ENCODE measurements at regions not wholly inside any gene's neighbourhood (a gene's known extent, or its start where the extent isn't known, plus 50 kb on each side); places are given as distances from the start of the nearest gene placed in this dataset.
"Not testable (repeated sequence)": the region's sequence is repeated elsewhere in the genome, so short reads cannot be mapped to it uniquely, and the experiment has no call there.

DNA sequence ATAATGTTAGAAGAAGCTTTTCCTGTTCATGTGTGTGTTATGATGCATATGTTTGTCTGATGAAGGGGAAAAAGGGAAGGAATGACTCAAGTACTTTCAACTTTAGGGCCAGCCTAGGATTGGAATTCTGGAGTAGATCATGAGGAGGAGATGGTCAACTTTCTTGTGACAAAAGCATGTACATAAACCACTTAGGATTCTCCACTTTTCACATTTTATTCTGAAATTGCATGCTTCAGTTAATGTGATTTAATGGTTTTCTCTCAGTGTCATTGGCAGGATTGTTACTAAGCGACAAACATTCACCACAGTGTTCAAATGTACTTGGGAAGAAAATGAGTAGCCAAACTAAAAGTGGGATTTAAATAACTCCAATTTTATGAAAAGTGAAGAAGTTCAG, 80.1 kb downstream of the UTRN start:
- Histone ChIP-seq H3K9me3 (replicated peaks) (no peaks in the 10 kb centered on the region), H3K4me3 (no peak overlapping the region), H3K27me3 (replicated peaks) (no peaks in the 10 kb centered on the region), H3K36me3 (peaks cover 8% of the 10 kb centered on the region; the same call in 1 of the 2 replicates), H3K4me1 (replicated peaks) (0 out of 2 replicates have a peak, but pooled peaks cover 4% of the 10 kb centered on the region), H3K27ac (no peak overlapping the region)
- DNase-seq (ENCODE audit: low read depth in 1 of 2, low spot score in 2 of 2), result no peak

DNA sequence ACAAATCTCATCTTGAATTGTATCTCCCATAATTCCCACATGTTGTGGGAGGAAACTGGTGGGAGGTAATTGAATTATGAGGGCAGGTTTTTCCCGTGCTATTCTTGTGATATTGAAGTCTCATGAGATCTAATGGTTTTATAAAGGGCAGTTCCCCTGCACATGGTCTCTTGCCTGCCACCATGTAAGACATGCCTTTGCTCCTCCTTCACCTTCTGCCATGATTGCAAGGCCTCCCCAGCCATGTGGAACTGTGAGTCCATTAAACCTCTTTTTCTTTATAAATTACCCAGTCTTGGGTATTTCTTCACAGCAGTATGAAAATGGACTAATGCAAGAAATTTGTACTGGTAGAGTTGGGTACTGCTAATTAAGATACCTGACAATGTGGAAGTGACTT, 84.6 kb downstream of the UTRN start:
- H3K27me3 ChIP-seq (replicated peaks); H3K9me3 ChIP-seq (replicated peaks); H3K4me1 ChIP-seq (replicated peaks); H3K4me3 ChIP-seq; H3K27ac ChIP-seq; DNase-seq (ENCODE audit: low read depth in 1 of 2, low spot score in 2 of 2): not testable (repeated sequence)
- H3K36me3 ChIP-seq, result peaks cover 11% of the 10 kb centered on the region; the same call in 1 of the 2 replicates

DNA sequence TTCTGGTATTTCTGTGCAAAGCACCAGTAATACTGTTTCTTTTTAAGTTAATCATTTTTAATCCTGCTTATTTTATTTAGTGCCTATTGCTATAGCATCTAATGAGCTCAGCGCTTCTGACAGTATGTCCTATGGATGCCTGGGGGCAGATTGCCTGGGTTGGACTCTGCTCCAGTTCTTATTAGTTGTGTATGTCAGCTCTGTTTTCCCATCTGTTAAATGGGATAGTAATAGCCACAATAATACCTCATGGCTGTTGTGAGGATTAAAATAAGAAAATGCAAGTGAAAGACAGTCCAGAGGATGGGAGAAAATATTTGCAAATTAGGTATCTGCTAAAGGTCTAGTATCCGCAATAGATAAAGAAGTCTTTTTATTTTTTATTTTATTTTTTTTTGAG, 87.0 kb downstream of the UTRN start:
- H3K4me1 ChIP-seq (replicated peaks), result peaks cover 5% of the 10 kb centered on the region
- no peak overlapping the region for H3K27ac ChIP-seq
- H3K36me3 ChIP-seq, result peaks cover 11% of the 10 kb centered on the region; the same call in 1 of the 2 replicates
- no peaks in the 10 kb centered on the region for H3K9me3 ChIP-seq (replicated peaks)
- no peak for DNase-seq (ENCODE audit: low read depth in 1 of 2, low spot score in 2 of 2)
- H3K4me3 ChIP-seq, result no peak overlapping the region
- no peaks in the 10 kb centered on the region for H3K27me3 ChIP-seq (replicated peaks)

DNA sequence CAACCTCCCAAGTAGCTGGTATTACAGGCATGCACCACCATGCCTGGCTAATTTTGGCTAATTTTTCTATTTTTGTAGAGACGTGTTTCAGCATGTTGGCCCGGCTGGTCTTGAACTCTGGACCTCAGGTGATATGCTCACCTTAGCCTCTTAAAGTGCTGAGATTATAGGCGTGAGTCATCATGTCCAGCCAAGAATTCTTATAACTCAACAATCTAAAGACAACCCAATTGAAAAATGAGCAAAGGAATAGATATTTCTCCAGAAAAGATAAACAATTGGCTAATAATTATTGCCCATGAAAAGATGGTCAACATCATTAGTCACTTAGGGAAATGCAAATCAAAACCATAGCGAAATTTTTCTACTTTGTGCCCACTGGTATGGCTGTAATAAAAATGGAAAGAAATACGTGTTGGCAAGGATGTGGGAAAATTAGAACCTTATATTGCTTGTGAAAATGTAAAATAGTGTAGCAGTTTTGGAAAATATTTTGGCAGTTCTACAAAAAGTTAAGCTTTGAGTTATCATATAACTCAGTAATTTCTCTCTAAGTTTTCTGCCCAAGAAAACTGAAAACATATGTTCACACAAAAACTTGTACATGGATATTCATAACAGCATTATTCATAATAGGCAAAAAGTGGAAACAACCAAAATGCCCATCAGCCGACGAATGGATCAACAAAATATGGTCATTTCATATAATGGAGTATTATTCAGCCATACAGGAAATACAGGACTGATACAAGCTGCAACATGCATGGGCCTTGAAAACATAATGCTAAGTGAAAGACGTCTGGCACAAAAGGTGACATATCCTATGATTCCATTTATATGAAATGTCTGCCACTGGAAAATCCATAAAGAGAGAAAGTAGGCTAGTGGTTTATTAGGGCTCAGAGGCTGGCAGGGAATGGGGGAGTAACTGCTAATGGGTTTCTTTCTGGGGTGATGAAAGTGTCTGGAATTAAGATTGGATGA, 87.8 kb downstream of the UTRN start:
- H3K9me3 ChIP-seq (replicated peaks), result no peaks in the 10 kb centered on the region
- H3K27me3 ChIP-seq (replicated peaks), result no peaks in the 10 kb centered on the region
- no peak for DNase-seq (ENCODE audit: low read depth in 1 of 2, low spot score in 2 of 2)
- H3K27ac ChIP-seq, result no peak overlapping the region
- H3K36me3 ChIP-seq, result peaks cover 9% of the 10 kb centered on the region; the same call in 1 of the 2 replicates
- peaks cover 11% of the 10 kb centered on the region for H3K4me1 ChIP-seq (replicated peaks)
- no peak overlapping the region for H3K4me3 ChIP-seq

DNA sequence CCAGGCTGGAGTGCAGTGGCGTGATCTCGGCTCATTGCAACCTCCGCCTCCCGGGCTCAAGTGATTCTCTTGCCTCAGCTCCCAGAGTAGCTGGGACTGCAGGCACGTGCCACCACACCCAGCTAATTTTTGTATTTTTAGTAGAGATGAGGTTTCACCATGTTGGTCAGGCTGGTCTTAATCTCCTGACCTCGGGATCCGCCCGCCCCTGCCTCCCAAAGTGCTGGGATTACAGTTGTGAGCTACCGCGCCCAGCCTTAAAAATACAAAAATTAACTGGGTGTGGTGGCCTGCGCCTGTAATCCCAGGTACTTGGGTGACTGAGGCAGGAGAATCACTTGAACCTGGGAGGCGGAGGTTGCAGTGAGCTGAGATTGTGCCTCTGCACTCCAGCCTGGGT, 89.4 kb downstream of the UTRN start:
- H3K36me3 ChIP-seq; H3K27me3 ChIP-seq (replicated peaks); H3K4me3 ChIP-seq; H3K27ac ChIP-seq; H3K9me3 ChIP-seq (replicated peaks); DNase-seq (ENCODE audit: low read depth in 1 of 2, low spot score in 2 of 2): not testable (repeated sequence)
- H3K4me1 ChIP-seq (replicated peaks), result peaks cover 22% of the 10 kb centered on the region

DNA sequence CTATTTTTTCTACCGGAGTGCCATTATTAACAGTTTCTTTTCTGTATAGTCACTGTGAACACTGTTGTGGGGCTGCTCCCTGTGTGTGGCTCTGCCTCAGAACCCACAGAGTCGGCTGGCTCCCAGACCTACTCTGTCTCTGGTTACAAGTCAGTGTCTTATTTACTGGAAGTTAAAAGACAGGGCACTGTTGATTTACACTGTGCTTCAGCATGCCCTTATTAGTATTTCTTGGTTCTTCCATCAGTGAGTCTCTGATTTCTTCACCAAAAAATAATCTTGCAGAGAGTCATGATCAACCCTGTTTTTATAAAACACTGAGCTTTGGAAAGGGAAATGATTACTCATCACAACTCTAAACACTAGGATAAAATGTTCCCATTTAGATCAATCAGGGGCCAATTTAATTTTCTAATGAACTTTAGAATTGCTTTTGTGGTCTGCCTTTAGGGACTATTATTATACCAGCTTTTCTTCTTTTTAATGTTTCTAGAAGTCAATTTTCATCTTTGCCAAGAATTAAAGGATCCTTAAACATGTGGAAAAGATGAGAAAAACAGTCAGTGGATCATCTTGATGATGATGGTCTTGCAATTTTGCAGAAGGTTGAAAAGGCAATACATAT, 92.6 kb downstream of the UTRN start:
- DNase-seq (ENCODE audit: low read depth in 1 of 2, low spot score in 2 of 2), result no peak
- Histone ChIP-seq H3K27ac (no peak overlapping the region), H3K27me3 (replicated peaks) (no peaks in the 10 kb centered on the region), H3K36me3 (0 out of 2 replicates have a peak, but pooled peaks cover 3% of the 10 kb centered on the region), H3K9me3 (replicated peaks) (peaks cover 4% of the 10 kb centered on the region), H3K4me1 (replicated peaks) (peaks cover 20% of the 10 kb centered on the region), H3K4me3 (no peak overlapping the region)

DNA sequence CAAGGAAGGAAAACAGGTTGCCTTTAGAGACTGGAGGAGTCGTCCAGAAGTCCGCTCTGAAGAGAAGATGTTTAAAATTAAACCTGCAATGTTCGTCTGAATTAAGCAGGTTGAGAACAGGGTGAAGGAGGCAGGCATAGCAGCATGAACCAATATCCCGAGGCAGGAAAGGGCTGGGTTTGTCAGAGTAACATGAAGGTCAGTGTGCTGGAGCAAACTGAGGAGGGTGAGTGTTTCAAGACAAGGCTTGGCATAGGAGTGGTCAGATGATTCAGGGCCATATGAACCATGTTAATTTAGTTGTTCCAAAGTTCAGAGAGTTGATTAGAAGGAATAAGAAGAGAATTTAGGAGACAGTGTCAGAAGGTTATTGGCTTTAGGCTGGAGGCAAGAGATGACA, 93.3 kb downstream of the UTRN start:
- DNase-seq (ENCODE audit: low read depth in 1 of 2, low spot score in 2 of 2), result no peak

DNA sequence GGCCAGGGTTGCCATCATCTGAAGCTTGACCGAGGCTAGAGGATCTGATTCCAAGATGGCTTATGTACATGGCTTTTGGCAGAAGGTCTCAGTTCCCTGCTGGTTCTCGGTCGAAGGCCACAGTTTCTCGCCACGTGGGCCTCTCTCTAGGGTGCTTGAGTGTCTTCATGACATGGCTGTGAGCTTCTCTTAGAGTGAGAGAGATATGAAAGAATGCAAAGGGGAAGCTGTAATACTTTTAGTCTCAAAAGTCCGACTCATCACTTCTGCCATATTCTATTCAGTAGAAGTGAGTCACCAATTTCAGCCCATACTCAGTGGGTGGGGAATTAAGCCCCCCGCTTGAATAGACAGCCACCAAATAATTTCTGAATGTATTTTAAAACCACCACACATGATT, 94.2 kb downstream of the UTRN start:
- peak in 1 of 2 experiments; percentile 31 for DNase-seq (ENCODE audit: low read depth in 1 of 2, low spot score in 2 of 2)
- H3K4me1 ChIP-seq (replicated peaks), result peaks cover 20% of the 10 kb centered on the region
- no peak overlapping the region for H3K4me3 ChIP-seq
- no peak overlapping the region; the same call in 1 of the 2 replicates for H3K27ac ChIP-seq
- H3K27me3 ChIP-seq (replicated peaks), result no peaks in the 10 kb centered on the region
- H3K9me3 ChIP-seq (replicated peaks), result peaks cover 4% of the 10 kb centered on the region
- 0 out of 2 replicates have a peak, but pooled peaks cover 3% of the 10 kb centered on the region for H3K36me3 ChIP-seq

More for the DNA sequence above, 93.3 kb downstream of the UTRN start:
- H3K9me3 ChIP-seq (replicated peaks), result peaks cover 4% of the 10 kb centered on the region
- H3K4me1 ChIP-seq (replicated peaks), result peaks cover 20% of the 10 kb centered on the region
- H3K4me3 ChIP-seq, result no peak overlapping the region
- no peaks in the 10 kb centered on the region for H3K27me3 ChIP-seq (replicated peaks)
- no peak overlapping the region for H3K27ac ChIP-seq
- 0 out of 2 replicates have a peak, but pooled peaks cover 3% of the 10 kb centered on the region for H3K36me3 ChIP-seq

DNA sequence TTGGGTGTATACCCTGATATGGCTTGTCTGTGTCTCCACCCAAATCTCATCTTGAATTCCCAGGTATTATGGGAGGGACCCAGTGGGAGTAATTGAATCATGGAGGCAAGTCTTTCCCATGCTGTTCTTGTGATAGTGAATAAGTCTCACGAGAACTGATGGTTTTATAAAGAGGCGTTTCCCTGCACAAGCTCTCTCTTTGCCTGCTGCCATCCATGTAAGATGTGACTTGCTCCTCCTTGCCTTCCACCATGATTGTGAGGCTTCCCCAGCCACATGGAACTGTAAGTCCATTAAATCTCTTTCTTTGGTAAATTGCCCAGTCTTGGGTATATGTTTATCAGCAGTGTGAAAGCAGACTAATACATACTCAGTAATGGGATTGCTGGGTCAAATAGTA, 96.4 kb downstream of the UTRN start:
- H3K4me3 ChIP-seq; DNase-seq (ENCODE audit: low read depth in 1 of 2, low spot score in 2 of 2); H3K36me3 ChIP-seq; H3K27ac ChIP-seq; H3K27me3 ChIP-seq (replicated peaks); H3K9me3 ChIP-seq (replicated peaks): not testable (repeated sequence)
- H3K4me1 ChIP-seq (replicated peaks), result peaks cover 20% of the 10 kb centered on the region

DNA sequence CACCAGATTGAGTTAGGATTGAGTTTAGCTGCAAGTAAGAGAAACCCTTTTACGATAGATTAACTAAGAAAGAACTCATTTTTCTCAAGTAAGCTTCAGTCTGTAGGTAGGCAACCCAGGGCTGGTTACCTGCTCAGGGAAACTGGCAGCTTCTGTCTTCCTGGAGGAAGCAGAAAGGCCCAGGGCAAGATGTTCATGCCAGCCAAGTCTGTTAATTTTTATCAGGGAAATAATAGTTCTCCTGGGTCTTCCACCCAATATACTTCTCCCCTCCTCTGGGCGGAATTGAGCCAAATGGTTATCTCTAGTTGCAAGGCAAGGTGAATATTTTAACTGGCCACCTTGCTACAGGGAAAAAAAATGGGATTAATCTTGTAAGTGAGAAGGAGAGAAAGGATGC, 98.2 kb downstream of the UTRN start:
- no peak overlapping the region for H3K4me3 ChIP-seq
- no peak overlapping the region for H3K27ac ChIP-seq
- no peaks in the 10 kb centered on the region for H3K27me3 ChIP-seq (replicated peaks)
- H3K9me3 ChIP-seq (replicated peaks), result peaks cover 4% of the 10 kb centered on the region
- DNase-seq (ENCODE audit: low read depth in 1 of 2, low spot score in 2 of 2), result no peak
- peaks cover 13% of the 10 kb centered on the region for H3K4me1 ChIP-seq (replicated peaks)
- peaks cover 7% of the 10 kb centered on the region; the same call in 1 of the 2 replicates for H3K36me3 ChIP-seq

DNA sequence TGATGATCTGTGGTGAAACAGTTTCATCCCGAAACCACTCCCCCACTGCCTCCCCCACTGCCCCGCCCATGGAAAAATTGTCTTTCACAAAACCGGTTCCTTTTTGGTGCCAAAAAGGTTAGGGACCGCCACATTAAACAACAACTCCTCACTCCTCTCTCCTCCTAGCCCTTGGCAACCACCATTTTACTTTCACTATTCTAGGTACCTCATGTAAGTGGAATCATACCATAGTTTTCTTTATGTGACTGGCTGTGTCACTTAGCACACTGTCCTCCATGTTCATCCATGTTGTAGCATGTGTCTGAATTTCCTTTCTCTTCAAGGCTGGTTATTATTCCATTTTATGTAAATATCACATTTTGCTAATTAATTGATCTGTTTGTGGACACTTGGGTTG, 99.3 kb downstream of the UTRN start:
- no peak for DNase-seq (ENCODE audit: low read depth in 1 of 2, low spot score in 2 of 2)
- Histone ChIP-seq H3K4me1 (replicated peaks) (peaks cover 4% of the 10 kb centered on the region), H3K4me3 (no peak overlapping the region), H3K9me3 (replicated peaks) (peaks cover 4% of the 10 kb centered on the region), H3K27ac (no peak overlapping the region), H3K27me3 (replicated peaks) (no peaks in the 10 kb centered on the region), H3K36me3 (peaks cover 7% of the 10 kb centered on the region; the same call in 1 of the 2 replicates)

DNA sequence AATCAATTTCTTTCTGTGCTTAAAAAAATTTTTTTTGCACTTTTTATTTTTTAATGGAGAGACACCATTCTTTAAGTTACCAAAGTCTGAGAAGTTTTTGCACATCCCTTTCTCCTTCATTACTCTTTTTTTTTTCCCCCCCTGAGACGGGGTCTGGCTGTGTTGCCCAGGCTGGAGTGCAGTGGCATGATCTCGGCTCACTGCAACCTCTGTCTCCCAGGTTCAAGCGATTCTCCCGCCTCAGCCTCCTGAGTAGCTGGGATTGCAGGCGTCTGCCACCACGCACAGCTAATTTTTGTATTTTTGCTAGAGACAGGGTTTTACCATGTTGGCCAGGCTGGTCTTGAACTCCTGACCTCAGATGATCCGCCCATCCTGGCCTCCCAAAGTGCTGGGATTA, 104.3 kb downstream of the UTRN start:
- H3K4me3 ChIP-seq; H3K27ac ChIP-seq; DNase-seq (ENCODE audit: low read depth in 1 of 2, low spot score in 2 of 2); H3K36me3 ChIP-seq; H3K9me3 ChIP-seq (replicated peaks); H3K27me3 ChIP-seq (replicated peaks); H3K4me1 ChIP-seq (replicated peaks): not testable (repeated sequence)

DNA sequence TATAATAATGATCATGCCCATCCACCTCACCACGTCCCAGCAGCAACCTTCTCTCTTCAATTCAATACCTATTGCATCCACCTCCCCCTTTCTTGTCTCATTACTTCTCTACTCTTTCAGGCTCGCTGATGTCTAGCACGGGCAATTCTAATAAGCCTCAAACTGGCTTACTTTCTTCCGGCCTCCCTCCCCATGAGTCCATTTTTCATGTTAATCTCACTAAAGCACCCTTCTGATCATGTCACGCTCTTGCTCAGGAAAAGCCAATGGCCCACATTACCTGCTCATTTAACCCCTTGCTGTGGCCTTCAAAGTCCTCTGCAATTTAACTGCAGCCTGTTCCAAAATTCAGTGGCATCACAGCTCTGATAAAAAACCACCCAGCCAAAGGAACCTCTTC, 105.1 kb downstream of the UTRN start:
- H3K27me3 ChIP-seq (replicated peaks), result no peaks in the 10 kb centered on the region
- DNase-seq (ENCODE audit: low read depth in 1 of 2, low spot score in 2 of 2), result no peak
- H3K9me3 ChIP-seq (replicated peaks), result no peaks in the 10 kb centered on the region
- peaks cover 7% of the 10 kb centered on the region; the same call in 1 of the 2 replicates for H3K36me3 ChIP-seq
- no peak overlapping the region for H3K4me3 ChIP-seq
- H3K27ac ChIP-seq, result no peak overlapping the region
- no peaks in the 10 kb centered on the region; the same call in 1 of the 2 replicates for H3K4me1 ChIP-seq (replicated peaks)

DNA sequence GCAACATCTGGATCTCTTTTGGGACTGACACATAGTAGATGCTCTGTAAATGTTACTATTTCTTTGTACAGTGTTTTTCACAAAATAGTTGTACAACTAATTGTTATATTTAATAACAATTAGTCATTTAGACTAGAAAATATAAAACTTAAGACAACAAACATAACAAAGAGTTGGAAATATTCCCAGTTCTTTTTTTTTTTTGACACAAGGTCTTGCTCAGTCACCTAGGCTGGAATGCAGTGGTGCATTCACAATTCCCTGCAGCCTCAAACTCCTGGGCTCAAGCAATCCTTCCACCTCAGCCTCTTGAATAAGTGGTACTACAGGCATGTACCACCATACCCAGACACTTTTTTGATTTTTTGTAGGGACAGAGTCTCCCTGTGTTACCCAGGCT, 105.8 kb downstream of the UTRN start:
- Histone ChIP-seq H3K4me1 (replicated peaks) (no peaks in the 10 kb centered on the region; the same call in 1 of the 2 replicates), H3K9me3 (replicated peaks) (no peaks in the 10 kb centered on the region), H3K4me3 (no peak overlapping the region), H3K27me3 (replicated peaks) (no peaks in the 10 kb centered on the region; the same call in 1 of the 2 replicates), H3K36me3 (peaks cover 7% of the 10 kb centered on the region; the same call in 1 of the 2 replicates), H3K27ac (no peak overlapping the region)
- DNase-seq (ENCODE audit: low read depth in 1 of 2, low spot score in 2 of 2), result no peak

Measured in SJSA1 (cell line).